ENCODE measurements at regions not wholly inside any gene's neighbourhood (a gene's known extent, or its start where the extent isn't known, plus 50 kb on each side); places are given as distances from the start of the nearest gene placed in this dataset.

DNA sequence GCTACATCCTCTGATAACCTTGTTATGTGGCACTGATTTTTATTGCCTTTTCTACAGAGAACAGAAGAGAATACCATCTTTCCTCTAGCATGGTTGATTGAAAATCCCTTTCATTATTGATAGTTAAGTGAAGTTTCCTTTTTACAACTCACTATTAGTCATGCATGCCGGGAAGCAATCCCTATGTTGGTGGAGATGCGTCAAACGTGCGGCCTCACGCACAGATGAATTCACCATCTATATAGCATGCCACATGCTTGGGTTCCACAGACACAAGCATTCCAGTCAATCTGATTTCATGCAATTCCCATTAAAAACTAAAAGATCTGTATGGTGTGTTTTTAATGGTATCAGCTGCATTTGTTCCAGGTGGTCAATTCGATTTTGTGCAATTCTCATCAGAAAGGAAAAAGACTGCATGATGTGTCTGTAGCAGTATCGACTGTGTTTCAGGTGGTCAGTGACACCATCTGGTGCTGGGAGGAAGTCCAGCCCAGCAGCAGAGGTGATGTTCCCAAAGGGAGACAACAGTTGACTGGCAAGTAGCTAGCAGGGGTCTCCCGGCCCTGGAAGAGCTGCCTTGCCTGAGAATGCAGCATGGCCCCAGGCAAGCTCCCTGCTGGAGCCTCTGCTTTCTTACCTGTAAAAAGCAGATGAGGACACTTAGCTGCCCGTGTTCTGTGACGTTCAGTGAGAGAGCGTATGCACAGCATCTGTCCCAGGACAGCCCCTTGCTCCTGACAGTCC is 151.3 kb upstream of the NCK2 start:
- no peak for DNase-seq (ENCODE audit: low read depth)
- TF ChIP-seq, protein P1, sequence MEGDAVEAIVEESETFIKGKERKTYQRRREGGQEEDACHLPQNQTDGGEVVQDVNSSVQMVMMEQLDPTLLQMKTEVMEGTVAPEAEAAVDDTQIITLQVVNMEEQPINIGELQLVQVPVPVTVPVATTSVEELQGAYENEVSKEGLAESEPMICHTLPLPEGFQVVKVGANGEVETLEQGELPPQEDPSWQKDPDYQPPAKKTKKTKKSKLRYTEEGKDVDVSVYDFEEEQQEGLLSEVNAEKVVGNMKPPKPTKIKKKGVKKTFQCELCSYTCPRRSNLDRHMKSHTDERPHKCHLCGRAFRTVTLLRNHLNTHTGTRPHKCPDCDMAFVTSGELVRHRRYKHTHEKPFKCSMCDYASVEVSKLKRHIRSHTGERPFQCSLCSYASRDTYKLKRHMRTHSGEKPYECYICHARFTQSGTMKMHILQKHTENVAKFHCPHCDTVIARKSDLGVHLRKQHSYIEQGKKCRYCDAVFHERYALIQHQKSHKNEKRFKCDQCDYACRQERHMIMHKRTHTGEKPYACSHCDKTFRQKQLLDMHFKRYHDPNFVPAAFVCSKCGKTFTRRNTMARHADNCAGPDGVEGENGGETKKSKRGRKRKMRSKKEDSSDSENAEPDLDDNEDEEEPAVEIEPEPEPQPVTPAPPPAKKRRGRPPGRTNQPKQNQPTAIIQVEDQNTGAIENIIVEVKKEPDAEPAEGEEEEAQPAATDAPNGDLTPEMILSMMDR (IDR thresholded peaks at IDR 0.05; ENCODE audit: control insufficient read depth, insufficient read depth, low read depth, low read length, missing control alignments), result no peak
- no peak overlapping the region for H3K4me3 ChIP-seq (ENCODE audit: control insufficient read depth, low read depth, low read length)

DNA sequence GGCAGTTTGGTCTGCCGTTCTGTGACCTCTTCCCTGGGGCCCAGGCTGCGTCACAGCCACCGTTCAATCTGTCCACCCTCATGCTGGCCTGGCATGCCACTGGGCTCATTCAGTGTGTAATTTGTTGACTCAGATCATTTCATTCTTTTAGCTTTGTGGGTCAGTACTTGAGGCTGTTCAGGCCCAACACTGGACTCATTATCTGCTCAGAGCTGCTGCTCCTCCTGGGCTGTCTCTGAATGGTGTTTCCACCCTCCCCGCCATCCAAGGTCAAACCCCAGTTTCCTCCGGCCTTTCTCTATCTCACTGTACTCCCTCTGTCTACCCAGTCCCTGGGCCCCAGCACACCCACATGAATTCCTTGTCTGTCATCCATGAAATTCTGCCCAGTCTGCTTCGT is 152.4 kb upstream of the NCK2 start:
- TF ChIP-seq, protein P1 (IDR thresholded peaks at IDR 0.05; ENCODE audit: control insufficient read depth, insufficient read depth, low read depth, low read length, missing control alignments), result no peak
- DNase-seq (ENCODE audit: low read depth), result no peak
- H3K4me3 ChIP-seq (ENCODE audit: control insufficient read depth, low read depth, low read length), result no peak overlapping the region

DNA sequence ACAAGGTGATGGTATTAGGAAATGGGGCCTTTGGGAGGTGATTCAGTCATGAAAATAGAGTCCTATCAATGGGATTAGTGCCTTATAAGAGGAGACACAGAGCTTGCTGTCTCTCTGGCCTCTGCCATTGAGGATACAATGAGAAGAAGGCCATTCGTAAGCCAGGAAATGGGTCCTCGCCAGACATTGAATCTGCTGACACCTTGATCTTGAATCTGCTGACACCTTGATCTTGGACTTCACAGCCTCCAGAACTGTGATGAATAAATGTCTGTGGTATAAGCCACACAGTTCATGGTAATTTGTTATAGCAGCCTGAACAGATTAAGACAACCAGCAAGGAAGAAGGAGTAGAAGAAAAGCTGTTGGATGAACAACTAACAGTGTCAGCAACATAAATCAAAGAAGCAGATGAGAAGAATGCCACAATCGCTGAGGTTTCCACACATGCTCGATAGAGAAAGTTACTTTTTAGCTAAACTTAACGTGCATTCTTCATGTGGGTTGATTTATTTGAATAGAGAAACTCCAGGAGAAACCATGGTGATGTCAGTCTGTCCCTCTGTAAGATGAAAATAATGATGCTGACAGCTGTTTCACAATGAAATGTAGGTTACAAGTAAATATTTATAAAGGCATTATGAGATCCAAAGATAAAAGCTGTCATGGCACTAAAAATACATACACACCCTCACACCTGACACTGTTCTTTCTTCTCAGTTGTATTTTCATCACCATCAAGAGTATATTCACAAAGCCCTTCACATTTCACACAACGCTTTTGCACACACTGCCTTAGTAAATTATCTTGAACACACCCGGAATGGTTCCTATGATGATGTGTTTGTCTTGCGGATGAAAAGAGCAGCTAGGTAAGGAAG is 153.7 kb upstream of the NCK2 start:
- TF ChIP-seq, protein P1 (IDR thresholded peaks at IDR 0.05; ENCODE audit: control insufficient read depth, insufficient read depth, low read depth, low read length, missing control alignments), result no peak
- H3K4me3 ChIP-seq (ENCODE audit: control insufficient read depth, low read depth, low read length), result no peak overlapping the region
- DNase-seq (ENCODE audit: low read depth), result no peak

DNA sequence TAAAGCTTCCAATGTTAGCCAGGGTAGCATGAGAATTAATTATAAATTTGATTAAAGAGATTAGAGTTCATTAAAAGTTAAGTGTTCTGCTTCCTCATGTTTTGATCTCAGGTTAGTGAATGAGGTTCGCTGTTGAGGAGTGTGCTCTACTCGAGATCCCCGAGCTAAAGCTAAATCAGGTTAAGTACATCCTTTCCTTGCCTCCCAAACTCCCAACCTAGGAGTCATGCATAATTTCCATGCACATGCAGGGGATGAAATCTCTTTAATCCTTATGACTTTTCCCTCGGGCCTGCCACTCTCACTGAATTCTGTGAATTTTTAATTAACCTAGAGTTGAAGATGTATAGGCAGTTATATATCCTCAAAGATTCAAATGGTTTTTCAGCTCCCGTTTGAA is 156.1 kb upstream of the NCK2 start:
- TF ChIP-seq, protein P1 (IDR thresholded peaks at IDR 0.05; ENCODE audit: control insufficient read depth, insufficient read depth, low read depth, low read length, missing control alignments), result no peak
- no peak for DNase-seq (ENCODE audit: low read depth)
- H3K4me3 ChIP-seq (ENCODE audit: control insufficient read depth, low read depth, low read length), result no peak overlapping the region

DNA sequence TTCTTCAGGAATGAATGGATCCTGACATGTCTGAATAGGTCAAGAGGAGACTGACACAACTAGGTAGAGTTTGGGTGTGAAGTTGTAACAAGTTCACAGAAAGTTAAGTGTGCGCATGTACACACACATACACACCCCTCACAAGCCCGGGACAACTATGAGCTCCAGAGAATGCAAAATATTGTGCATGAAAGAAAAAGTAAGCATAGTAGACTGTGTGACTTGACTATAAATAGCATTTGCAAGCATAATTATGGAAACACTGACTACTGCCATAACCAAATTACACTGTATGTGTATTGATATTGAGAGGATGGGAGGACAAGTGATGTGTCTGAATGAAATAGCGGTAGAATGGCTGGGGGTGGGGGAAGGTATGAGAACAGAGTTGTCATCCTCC is 157.1 kb upstream of the NCK2 start:
- DNase-seq (ENCODE audit: low read depth), result no peak
- TF ChIP-seq, protein P1 (IDR thresholded peaks at IDR 0.05; ENCODE audit: control insufficient read depth, insufficient read depth, low read depth, low read length, missing control alignments), result no peak
- no peak overlapping the region for H3K4me3 ChIP-seq (ENCODE audit: control insufficient read depth, low read depth, low read length)

DNA sequence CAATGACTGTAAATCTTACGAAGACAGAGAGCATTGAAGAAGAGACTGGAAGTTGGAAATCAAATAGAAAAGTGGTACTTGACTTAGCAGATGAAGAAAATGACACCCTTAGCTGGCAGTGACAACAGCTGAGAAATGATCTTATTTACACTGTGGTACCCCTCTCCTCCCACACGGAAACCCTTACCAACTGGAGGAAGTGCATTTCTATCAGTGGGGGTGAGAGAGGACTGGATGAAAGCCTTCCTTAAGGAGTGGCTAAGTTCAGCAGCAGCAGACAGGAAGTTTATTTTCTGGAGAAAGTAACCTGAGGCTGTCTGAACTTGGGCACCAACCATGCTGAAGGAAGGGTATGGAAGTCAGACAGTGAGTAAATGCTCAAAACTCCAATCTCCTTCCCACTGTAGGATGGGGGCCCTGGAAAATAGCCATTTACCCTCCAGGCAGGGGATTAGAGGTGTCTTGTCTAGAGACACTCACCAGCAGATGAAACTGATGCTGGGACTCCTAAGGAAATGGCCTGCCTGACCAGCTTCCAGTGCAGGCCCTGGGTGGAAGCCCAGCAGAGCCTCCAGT is 160.2 kb upstream of the NCK2 start:
- no peak for DNase-seq (ENCODE audit: low read depth)
- no peak overlapping the region for H3K4me3 ChIP-seq (ENCODE audit: control insufficient read depth, low read depth, low read length)
- TF ChIP-seq, protein P1 (IDR thresholded peaks at IDR 0.05; ENCODE audit: control insufficient read depth, insufficient read depth, low read depth, low read length, missing control alignments), result no peak
